WTC11 (cell line): ENCODE measurements at regions not wholly inside any gene's neighbourhood (a gene's known extent, or its start where the extent isn't known, plus 50 kb on each side); places are given as distances from the start of the nearest gene placed in this dataset.

Source experiments
- ATAC-seq: fragments of 200-7000 bp; cut with Tn5 transposase; 2 replicates; pipeline ENCODE4 v1.10.0; 2021; ENCODE audit warnings: mild to moderate bottlenecking, moderate library complexity
- CTCF ChIA-PET: fragments of 300-600 bp; sonication (Branson Sonifier 250); formaldehyde crosslinking; loops from one replicate; lab custom pipeline; 2021; ENCODE audit warnings: antibody characterized with exemption; lab: Charles Lee
- POLR2A ChIA-PET: fragments of 350-600 bp; sonication (Branson Sonifier 250); formaldehyde crosslinking; loops from one replicate; lab custom pipeline; 2021; ENCODE audit warnings: antibody characterized with exemption; lab: Charles Lee
- DNase-seq: peaks from one replicate; pipeline ENCODE4 v3.0.0; 2021; ENCODE audit warnings: low spot score
- H3K27ac Mint-ChIP-seq: 2 replicates; pipeline ENCODE4 v1.8.0; 2021; ENCODE audit warnings: mixed read lengths
- H3K27me3 Mint-ChIP-seq: 2 replicates; pipeline ENCODE4 v1.8.0; 2021; ENCODE audit warnings: low read depth, mild to moderate bottlenecking, moderate library complexity, mixed read lengths
- H3K36me3 Mint-ChIP-seq: 2 replicates; pipeline ENCODE4 v1.8.0; 2021; ENCODE audit warnings: mixed read lengths
- H3K4me1 Mint-ChIP-seq: 2 replicates; pipeline ENCODE4 v1.8.0; 2022; ENCODE audit warnings: mixed read lengths
- H3K4me3 Mint-ChIP-seq: 2 replicates; pipeline ENCODE4 v1.8.0; 2021; ENCODE audit warnings: mild to moderate bottlenecking, moderate library complexity, mixed read lengths
- H3K9me3 Mint-ChIP-seq: 2 replicates; pipeline ENCODE4 v1.8.0; 2021; ENCODE audit warnings: mixed read lengths
- EMX1 ChIP-seq: fragments of 250-450 bp; sonication (Bioruptor Pico); IDR thresholded peaks from 2 replicates; pipeline ENCODE4 v1.8.0; 2021; ENCODE audit warnings: mild to moderate bottlenecking
- ETV6 ChIP-seq: sonication (generic); formaldehyde crosslinking; IDR thresholded peaks from 2 replicates; pipeline ENCODE4 v1.8.1; 2022; ENCODE audit warnings: mild to moderate bottlenecking, missing genetic modification reagents
- NFATC4 ChIP-seq: fragments of 250-450 bp; sonication (Bioruptor Pico); IDR thresholded peaks from 2 replicates; pipeline ENCODE4 v1.9.0; 2021; ENCODE audit warnings: mild to moderate bottlenecking
- NFYB ChIP-seq: sonication (generic); formaldehyde crosslinking; conservative IDR thresholded peaks from 2 replicates; pipeline ENCODE4 v1.8.0; 2022; ENCODE audit warnings: low read depth, missing genetic modification reagents
- NR1H2 ChIP-seq: sonication (generic); formaldehyde crosslinking; IDR thresholded peaks from 2 replicates; pipeline ENCODE4 v1.9.0; 2021; ENCODE audit warnings: mild to moderate bottlenecking, moderate library complexity, missing genetic modification reagents
- NR2C2 ChIP-seq: sonication (generic); formaldehyde crosslinking; IDR thresholded peaks from 2 replicates; pipeline ENCODE4 v1.8.0; 2022; ENCODE audit warnings: mild to moderate bottlenecking, missing genetic modification reagents
- SOX15 ChIP-seq: fragments of 250-450 bp; sonication (Bioruptor Pico); IDR thresholded peaks from 2 replicates; pipeline ENCODE4 v1.9.0; 2021; ENCODE audit warnings: mild to moderate bottlenecking
- TCF7 ChIP-seq: sonication (generic); formaldehyde crosslinking; IDR thresholded peaks from 2 replicates; pipeline ENCODE4 v1.8.0; 2022; ENCODE audit warnings: mild to moderate bottlenecking, low read depth, missing genetic modification reagents, moderate library complexity
- TEAD1 ChIP-seq: sonication (generic); formaldehyde crosslinking; IDR thresholded peaks from 2 replicates; pipeline ENCODE4 v1.8.0; 2022; ENCODE audit warnings: mild to moderate bottlenecking, missing genetic modification reagents
- TEAD4 ChIP-seq: sonication (generic); formaldehyde crosslinking; IDR thresholded peaks from 2 replicates; pipeline ENCODE4 v1.8.0; 2022; ENCODE audit warnings: mild to moderate bottlenecking, missing genetic modification reagents
- ZNF121 ChIP-seq: sonication (generic); formaldehyde crosslinking; IDR thresholded peaks from 2 replicates; pipeline ENCODE4 v1.8.0; 2023; ENCODE audit warnings: missing genetic modification reagents
- ZNF219 ChIP-seq: sonication (generic); formaldehyde crosslinking; IDR thresholded peaks from 2 replicates; pipeline ENCODE4 v1.8.0; 2023; ENCODE audit warnings: missing genetic modification reagents, mild to moderate bottlenecking, borderline replicate concordance
- ZNF416 ChIP-seq: fragments of 250-450 bp; sonication (Bioruptor Pico); IDR thresholded peaks from 2 replicates; pipeline ENCODE4 v1.9.0; 2021; ENCODE audit warnings: mild to moderate bottlenecking, inconsistent platforms
- ZNF671 ChIP-seq: fragments of 250-450 bp; sonication (Bioruptor Pico); IDR thresholded peaks from 2 replicates; pipeline ENCODE4 v1.8.0; 2021; ENCODE audit warnings: mild to moderate bottlenecking
- TF ChIP-seq, protein P1 (sequence below): sonication (generic); formaldehyde crosslinking; IDR thresholded peaks from 2 replicates; pipeline ENCODE4 v1.8.1; 2022; ENCODE audit warnings: low read depth, mild to moderate bottlenecking, moderate library complexity, missing genetic modification reagents, borderline replicate concordance
- TF ChIP-seq, protein P2 (sequence below): sonication (generic); formaldehyde crosslinking; conservative IDR thresholded peaks from 2 replicates; pipeline ENCODE4 v1.8.1; 2022; ENCODE audit warnings: mild to moderate bottlenecking, missing genetic modification reagents
- TF ChIP-seq, protein P3 (sequence below): fragments of 250-450 bp; sonication (Bioruptor Pico); conservative IDR thresholded peaks from 2 replicates; pipeline ENCODE4 v1.9.0; 2021; ENCODE audit warnings: mild to moderate bottlenecking
- TF ChIP-seq, protein P4 (sequence below): fragments of 250-450 bp; sonication (Bioruptor Pico); IDR thresholded peaks from 2 replicates; pipeline ENCODE4 v1.8.0; 2021; ENCODE audit warnings: mild to moderate bottlenecking
- TF ChIP-seq, protein P5 (sequence below): sonication (generic); formaldehyde crosslinking; IDR thresholded peaks from 2 replicates; pipeline ENCODE4 v1.8.0; 2022; ENCODE audit warnings: mild to moderate bottlenecking, missing genetic modification reagents
- TF ChIP-seq, protein P6 (sequence below): sonication (generic); formaldehyde crosslinking; IDR thresholded peaks from 2 replicates; pipeline ENCODE4 v1.8.1; 2023; ENCODE audit warnings: mild to moderate bottlenecking, missing genetic modification reagents, moderate library complexity
- TF ChIP-seq, protein P7 (sequence below): sonication (generic); formaldehyde crosslinking; IDR thresholded peaks from 2 replicates; pipeline ENCODE4 v1.8.0; 2023; ENCODE audit warnings: missing genetic modification reagents
- TF ChIP-seq, protein P8 (sequence below): sonication (generic); formaldehyde crosslinking; IDR thresholded peaks from 2 replicates; pipeline ENCODE4 v1.8.1; 2023; ENCODE audit warnings: mild to moderate bottlenecking, missing genetic modification reagents
- TF ChIP-seq, protein P9 (sequence below): sonication (generic); formaldehyde crosslinking; IDR thresholded peaks from 2 replicates; pipeline ENCODE4 v1.8.1; 2022; ENCODE audit warnings: low read depth, missing genetic modification reagents, borderline replicate concordance

DNA sequence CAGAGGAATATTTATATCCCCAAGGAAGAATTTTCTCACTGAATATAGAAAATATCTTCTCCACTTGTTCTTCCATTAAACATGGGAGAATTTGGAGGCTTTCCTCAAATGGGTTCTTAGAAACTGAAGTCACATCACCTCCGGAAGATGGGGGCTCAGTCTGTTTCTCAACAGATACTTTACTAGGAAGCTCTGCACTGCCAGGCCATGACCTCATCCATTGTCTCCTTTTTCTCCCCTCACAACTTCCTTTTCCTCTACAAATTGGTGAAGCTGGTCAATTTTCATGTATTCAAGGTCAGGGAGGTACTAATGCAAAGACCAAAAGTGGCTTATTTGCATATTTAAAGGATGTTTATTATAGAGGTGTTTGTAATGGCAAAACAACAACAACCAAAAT lies 173.1 kb downstream of the RNF152 start:
- DNase-seq (no peak), ATAC-seq (no peak)
- Mint-ChIP-seq H3K27ac (no peak overlapping the region), H3K9me3 (peaks cover 8% of the 10 kb centered on the region), H3K27me3 (no peaks in the 10 kb centered on the region), H3K36me3 (no peaks in the 10 kb centered on the region), H3K4me3 (no peak overlapping the region), H3K4me1 (peaks cover 18% of the 10 kb centered on the region)
- CTCF ChIA-PET, result interaction anchor here (0.6 kb wide), 1 partner anchor 82 kb away, joined by 3 read pairs; no protein-coding TSS in a partner anchor
- TF ChIP-seq NFYB (CRISPR knock-in tag) (no peak), ZNF671 (CRISPR knock-in tag) (no peak), EMX1 (no peak), NFATC4 (CRISPR knock-in tag) (no peak), SOX15 (no peak), TEAD1 (CRISPR knock-in tag) (no peak)
- TF ChIP-seq, protein P1, sequence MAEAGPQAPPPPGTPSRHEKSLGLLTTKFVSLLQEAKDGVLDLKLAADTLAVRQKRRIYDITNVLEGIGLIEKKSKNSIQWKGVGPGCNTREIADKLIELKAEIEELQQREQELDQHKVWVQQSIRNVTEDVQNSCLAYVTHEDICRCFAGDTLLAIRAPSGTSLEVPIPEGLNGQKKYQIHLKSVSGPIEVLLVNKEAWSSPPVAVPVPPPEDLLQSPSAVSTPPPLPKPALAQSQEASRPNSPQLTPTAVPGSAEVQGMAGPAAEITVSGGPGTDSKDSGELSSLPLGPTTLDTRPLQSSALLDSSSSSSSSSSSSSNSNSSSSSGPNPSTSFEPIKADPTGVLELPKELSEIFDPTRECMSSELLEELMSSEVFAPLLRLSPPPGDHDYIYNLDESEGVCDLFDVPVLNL, result no peak
- TF ChIP-seq, protein P2, sequence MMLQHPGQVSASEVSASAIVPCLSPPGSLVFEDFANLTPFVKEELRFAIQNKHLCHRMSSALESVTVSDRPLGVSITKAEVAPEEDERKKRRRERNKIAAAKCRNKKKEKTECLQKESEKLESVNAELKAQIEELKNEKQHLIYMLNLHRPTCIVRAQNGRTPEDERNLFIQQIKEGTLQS, result no peak
- TF ChIP-seq, protein P3, sequence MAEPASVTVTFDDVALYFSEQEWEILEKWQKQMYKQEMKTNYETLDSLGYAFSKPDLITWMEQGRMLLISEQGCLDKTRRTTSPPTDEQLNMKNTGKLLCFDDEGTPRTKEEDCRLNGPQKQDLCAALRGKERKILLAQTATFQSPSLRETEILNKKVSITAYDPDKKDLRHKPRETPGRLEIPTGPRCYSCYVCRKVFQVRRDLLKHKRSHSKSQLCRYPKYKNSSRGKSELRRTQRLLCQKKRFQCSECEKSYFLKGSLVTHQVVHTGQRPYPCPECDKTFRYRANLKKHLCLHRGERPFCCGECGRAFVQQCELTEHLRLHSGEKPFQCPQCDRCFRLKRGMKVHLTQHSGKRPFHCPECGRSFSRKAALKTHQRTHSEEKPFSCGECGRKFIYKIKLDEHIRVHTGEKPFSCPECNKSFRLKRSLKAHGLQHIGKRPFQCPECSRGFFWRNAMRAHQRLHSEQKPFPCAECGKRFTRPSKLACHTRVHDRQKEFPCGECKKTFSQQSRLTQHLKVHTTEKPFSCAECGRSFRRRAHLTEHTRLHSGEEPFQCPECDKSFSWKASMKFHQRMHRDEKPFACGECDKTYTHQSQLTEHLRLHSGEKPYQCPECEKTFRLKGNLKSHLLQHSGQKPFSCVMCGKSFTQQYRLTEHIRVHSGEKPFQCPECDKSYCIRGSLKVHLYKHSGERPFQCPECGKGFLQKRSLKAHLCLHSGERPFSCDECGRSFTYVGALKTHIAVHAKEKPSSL (CRISPR knock-in tag), result no peak
- TF ChIP-seq, protein P4, sequence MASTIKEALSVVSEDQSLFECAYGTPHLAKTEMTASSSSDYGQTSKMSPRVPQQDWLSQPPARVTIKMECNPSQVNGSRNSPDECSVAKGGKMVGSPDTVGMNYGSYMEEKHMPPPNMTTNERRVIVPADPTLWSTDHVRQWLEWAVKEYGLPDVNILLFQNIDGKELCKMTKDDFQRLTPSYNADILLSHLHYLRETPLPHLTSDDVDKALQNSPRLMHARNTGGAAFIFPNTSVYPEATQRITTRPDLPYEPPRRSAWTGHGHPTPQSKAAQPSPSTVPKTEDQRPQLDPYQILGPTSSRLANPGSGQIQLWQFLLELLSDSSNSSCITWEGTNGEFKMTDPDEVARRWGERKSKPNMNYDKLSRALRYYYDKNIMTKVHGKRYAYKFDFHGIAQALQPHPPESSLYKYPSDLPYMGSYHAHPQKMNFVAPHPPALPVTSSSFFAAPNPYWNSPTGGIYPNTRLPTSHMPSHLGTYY, result no peak
- TF ChIP-seq, protein P5, sequence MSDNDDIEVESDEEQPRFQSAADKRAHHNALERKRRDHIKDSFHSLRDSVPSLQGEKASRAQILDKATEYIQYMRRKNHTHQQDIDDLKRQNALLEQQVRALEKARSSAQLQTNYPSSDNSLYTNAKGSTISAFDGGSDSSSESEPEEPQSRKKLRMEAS (CRISPR knock-in tag), result no peak
- POLR2A ChIA-PET, result no interaction called here

DNA sequence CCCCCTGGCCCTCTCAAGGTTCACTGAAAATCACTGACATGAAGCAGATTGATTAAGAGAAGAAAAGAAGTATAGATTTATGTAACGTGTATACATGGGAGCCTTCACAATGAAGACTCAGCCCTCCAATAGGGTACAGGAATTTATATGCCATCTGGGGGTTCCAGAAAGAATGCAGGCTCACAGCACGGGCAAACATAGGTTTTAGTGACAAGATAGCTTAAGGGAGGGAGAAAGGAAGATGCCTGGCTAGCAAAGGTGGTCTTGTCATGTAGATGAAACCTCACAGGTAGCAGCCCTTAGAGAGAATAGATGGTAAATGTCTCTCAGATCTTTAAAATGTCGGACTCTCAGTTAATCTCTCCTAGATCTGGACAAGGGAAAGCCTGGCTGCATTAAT lies 173.9 kb downstream of the RNF152 start:
- ATAC-seq, result peak; percentile 46
- no peaks in the 10 kb centered on the region for H3K27me3 Mint-ChIP-seq
- peaks cover 5% of the 10 kb centered on the region for H3K9me3 Mint-ChIP-seq
- no peak overlapping the region for H3K4me3 Mint-ChIP-seq
- CTCF ChIA-PET, result interaction anchor here (0.6 kb wide), 1 partner anchor 167 kb away, joined by 6 read pairs; no protein-coding TSS in a partner anchor
- DNase-seq, result no peak
- peaks cover 18% of the 10 kb centered on the region for H3K4me1 Mint-ChIP-seq
- H3K27ac Mint-ChIP-seq, result no peak overlapping the region
- H3K36me3 Mint-ChIP-seq, result no peaks in the 10 kb centered on the region
- POLR2A ChIA-PET, result no interaction called here
- TF ChIP-seq TCF7 (CRISPR knock-in tag) (no peak), ETV6 (CRISPR knock-in tag) (no peak), ZNF121 (CRISPR knock-in tag) (no peak), NR2C2 (CRISPR knock-in tag) (no peak), NFYB (CRISPR knock-in tag) (no peak), ZNF219 (CRISPR knock-in tag) (no peak), ZNF416 (CRISPR knock-in tag) (no peak), TEAD4 (CRISPR knock-in tag) (no peak), NR1H2 (no peak)
- TF ChIP-seq, protein P6, sequence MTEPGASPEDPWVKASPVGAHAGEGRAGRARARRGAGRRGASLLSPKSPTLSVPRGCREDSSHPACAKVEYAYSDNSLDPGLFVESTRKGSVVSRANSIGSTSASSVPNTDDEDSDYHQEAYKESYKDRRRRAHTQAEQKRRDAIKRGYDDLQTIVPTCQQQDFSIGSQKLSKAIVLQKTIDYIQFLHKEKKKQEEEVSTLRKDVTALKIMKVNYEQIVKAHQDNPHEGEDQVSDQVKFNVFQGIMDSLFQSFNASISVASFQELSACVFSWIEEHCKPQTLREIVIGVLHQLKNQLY (CRISPR knock-in tag), result no peak
- TF ChIP-seq, protein P7, sequence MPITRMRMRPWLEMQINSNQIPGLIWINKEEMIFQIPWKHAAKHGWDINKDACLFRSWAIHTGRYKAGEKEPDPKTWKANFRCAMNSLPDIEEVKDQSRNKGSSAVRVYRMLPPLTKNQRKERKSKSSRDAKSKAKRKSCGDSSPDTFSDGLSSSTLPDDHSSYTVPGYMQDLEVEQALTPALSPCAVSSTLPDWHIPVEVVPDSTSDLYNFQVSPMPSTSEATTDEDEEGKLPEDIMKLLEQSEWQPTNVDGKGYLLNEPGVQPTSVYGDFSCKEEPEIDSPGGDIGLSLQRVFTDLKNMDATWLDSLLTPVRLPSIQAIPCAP, result no peak
- TF ChIP-seq, protein P8, sequence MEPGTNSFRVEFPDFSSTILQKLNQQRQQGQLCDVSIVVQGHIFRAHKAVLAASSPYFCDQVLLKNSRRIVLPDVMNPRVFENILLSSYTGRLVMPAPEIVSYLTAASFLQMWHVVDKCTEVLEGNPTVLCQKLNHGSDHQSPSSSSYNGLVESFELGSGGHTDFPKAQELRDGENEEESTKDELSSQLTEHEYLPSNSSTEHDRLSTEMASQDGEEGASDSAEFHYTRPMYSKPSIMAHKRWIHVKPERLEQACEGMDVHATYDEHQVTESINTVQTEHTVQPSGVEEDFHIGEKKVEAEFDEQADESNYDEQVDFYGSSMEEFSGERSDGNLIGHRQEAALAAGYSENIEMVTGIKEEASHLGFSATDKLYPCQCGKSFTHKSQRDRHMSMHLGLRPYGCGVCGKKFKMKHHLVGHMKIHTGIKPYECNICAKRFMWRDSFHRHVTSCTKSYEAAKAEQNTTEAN (CRISPR knock-in tag), result no peak
- TF ChIP-seq, protein P1, result no peak
- TF ChIP-seq, protein P9, sequence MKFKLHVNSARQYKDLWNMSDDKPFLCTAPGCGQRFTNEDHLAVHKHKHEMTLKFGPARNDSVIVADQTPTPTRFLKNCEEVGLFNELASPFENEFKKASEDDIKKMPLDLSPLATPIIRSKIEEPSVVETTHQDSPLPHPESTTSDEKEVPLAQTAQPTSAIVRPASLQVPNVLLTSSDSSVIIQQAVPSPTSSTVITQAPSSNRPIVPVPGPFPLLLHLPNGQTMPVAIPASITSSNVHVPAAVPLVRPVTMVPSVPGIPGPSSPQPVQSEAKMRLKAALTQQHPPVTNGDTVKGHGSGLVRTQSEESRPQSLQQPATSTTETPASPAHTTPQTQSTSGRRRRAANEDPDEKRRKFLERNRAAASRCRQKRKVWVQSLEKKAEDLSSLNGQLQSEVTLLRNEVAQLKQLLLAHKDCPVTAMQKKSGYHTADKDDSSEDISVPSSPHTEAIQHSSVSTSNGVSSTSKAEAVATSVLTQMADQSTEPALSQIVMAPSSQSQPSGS (CRISPR knock-in tag), result no peak
- TF ChIP-seq, protein P3 (CRISPR knock-in tag), result no peak
